Smooth muscle cell (in vitro differentiated cells): ENCODE measurements at regions not wholly inside any gene's neighbourhood (a gene's known extent, or its start where the extent isn't known, plus 50 kb on each side); places are given as distances from the start of the nearest gene placed in this dataset.

Source experiments
- DNase-seq: peaks from one replicate; lab custom pipeline; 2025; ENCODE audit not compliant: unreplicated experiment; lab: John Stamatoyannopoulos, UW
- H2AFZ ChIP-seq: fragments of 200-600 bp; sonication (generic); 2 replicates; pipeline ENCODE4 v1.6.0; 2016; ENCODE audit warnings: antibody characterized with exemption, low read depth, mild to moderate bottlenecking
- H3F3A ChIP-seq: fragments of 200-600 bp; sonication (generic); 2 replicates; pipeline ENCODE4 v1.6.0; 2017; ENCODE audit warnings: antibody characterized with exemption, low read depth
- H3K27ac ChIP-seq: fragments of 200-600 bp; sonication (generic); 2 replicates; pipeline ENCODE4 v1.5.1; 2016; ENCODE audit warnings: low read depth, mild to moderate bottlenecking
- H3K27me3 ChIP-seq: fragments of 200-600 bp; sonication (generic); 2 replicates; pipeline ENCODE4 v1.6.1; 2016; ENCODE audit warnings: low read depth, mild to moderate bottlenecking
- H3K36me3 ChIP-seq: fragments of 200-600 bp; sonication (generic); 2 replicates; pipeline ENCODE4 v1.5.1; 2016; ENCODE audit warnings: low read depth
- H3K4me1 ChIP-seq: fragments of 200-600 bp; sonication (generic); 2 replicates; pipeline ENCODE4 v1.5.1; 2016; ENCODE audit warnings: low read depth
- H3K4me2 ChIP-seq: fragments of 200-600 bp; sonication (generic); 2 replicates; pipeline ENCODE4 v1.6.0; 2016; ENCODE audit warnings: mild to moderate bottlenecking
- H3K4me3 ChIP-seq: fragments of 200-600 bp; sonication (generic); 2 replicates; pipeline ENCODE4 v1.5.1; 2016; ENCODE audit warnings: mild to moderate bottlenecking
- H3K79me2 ChIP-seq: fragments of 200-600 bp; sonication (generic); 2 replicates; pipeline ENCODE4 v1.6.0; 2016; ENCODE audit warnings: low read depth, mild to moderate bottlenecking
- H3K9ac ChIP-seq: fragments of 200-600 bp; sonication (generic); 2 replicates; pipeline ENCODE4 v1.6.0; 2016; ENCODE audit warnings: low read depth
- H3K9me3 ChIP-seq: fragments of 200-600 bp; sonication (generic); replicated peaks from 2 replicates; pipeline ENCODE4 v1.5.1; 2016; ENCODE audit warnings: low read depth
- H4K20me1 ChIP-seq: fragments of 200-600 bp; sonication (generic); 2 replicates; pipeline ENCODE4 v1.6.0; 2016; ENCODE audit warnings: low read depth
- WGBS: methylation state at CpG from one replicate; pipeline ENCODE4 v1.1.7; 2016; ENCODE audit warnings: low lambda C conversion rate; 5-methylcytosine and 5-hydroxymethylcytosine counted together
- TF ChIP-seq, protein P1 (sequence below): fragments of 200-600 bp; sonication (generic); IDR thresholded peaks from 2 replicates; pipeline ENCODE4 v1.5.1; 2017; ENCODE audit warnings: borderline replicate concordance, mild to moderate bottlenecking, antibody characterized with exemption; ENCODE audit not compliant: insufficient read depth, poor library complexity, severe bottlenecking

DNA sequence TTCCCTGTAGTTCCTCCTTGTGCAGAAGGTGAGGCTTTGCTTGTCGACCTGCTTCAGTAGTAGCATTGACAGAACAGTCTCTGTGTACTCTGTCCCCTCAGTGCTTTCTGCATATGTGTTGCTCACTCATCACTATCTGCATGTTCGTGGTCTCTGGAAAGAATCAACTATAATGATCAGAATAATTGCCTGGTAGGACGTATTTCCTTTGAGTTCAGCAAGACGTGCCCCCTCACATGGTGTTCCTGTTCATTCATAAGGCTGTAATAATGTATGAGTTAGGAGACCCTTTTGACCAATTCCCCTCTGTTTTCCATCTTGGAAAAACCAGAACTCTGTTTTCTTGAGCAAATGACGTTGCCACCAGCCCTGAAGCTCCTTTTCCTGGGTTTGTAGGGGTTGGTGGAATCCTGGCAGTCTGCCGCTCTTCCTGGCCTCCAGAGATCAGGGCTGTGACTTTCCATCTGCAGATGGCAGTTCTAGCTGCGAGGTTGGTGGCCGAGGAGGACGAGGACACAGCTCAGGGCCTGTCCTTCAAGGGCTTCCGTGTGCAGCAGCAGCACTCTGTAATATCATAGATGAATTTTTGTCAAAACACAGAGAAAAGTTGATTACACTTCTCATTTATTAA, 61.9 kb downstream of the EXOSC2 start:
- Histone ChIP-seq H4K20me1 (peaks cover 69% of the 10 kb centered on the region), H3K9ac (no peak overlapping the region), H2AFZ (no peak overlapping the region), H3K36me3 (no peaks in the 10 kb centered on the region), H3K4me2 (no peak overlapping the region), H3K79me2 (peaks cover 21% of the 10 kb centered on the region), H3F3A (peaks cover 5% of the 10 kb centered on the region), H3K4me1 (peaks cover 8% of the 10 kb centered on the region), H3K27me3 (no peaks in the 10 kb centered on the region), H3K9me3 (no peaks in the 10 kb centered on the region), H3K4me3 (no peak overlapping the region), H3K27ac (no peak overlapping the region)
- TF ChIP-seq, protein P1, sequence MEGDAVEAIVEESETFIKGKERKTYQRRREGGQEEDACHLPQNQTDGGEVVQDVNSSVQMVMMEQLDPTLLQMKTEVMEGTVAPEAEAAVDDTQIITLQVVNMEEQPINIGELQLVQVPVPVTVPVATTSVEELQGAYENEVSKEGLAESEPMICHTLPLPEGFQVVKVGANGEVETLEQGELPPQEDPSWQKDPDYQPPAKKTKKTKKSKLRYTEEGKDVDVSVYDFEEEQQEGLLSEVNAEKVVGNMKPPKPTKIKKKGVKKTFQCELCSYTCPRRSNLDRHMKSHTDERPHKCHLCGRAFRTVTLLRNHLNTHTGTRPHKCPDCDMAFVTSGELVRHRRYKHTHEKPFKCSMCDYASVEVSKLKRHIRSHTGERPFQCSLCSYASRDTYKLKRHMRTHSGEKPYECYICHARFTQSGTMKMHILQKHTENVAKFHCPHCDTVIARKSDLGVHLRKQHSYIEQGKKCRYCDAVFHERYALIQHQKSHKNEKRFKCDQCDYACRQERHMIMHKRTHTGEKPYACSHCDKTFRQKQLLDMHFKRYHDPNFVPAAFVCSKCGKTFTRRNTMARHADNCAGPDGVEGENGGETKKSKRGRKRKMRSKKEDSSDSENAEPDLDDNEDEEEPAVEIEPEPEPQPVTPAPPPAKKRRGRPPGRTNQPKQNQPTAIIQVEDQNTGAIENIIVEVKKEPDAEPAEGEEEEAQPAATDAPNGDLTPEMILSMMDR: no peak
- 79% methylated on average over 10 of the region's 10 CpGs for WGBS
- no peak for DNase-seq

DNA sequence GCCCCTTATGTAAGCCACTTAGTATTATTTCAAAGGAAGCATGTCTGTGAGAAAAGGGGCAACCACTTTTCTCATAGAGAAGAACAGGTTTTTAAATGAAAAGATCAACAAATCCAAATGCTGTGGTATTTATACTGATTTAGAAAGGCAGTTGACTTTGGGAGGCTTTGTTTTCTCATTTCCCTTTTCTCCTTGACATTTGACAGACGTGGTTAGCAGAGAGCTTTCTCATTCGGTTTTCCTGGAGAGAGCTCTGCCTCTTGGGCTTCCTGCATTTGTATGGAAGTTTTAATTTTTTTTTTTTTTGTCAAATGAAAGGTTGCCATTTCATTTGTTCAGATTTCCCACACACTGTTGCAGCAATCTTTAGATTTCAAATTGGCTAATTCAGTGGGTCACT, 62.5 kb downstream of the EXOSC2 start:
- Histone ChIP-seq H4K20me1 (peaks cover 66% of the 10 kb centered on the region), H3K27me3 (no peaks in the 10 kb centered on the region), H3K36me3 (no peaks in the 10 kb centered on the region), H2AFZ (no peak overlapping the region), H3K27ac (no peak overlapping the region), H3K79me2 (peaks cover 22% of the 10 kb centered on the region), H3F3A (peaks cover 5% of the 10 kb centered on the region), H3K4me1 (peaks cover 8% of the 10 kb centered on the region), H3K9ac (no peak overlapping the region), H3K4me3 (no peak overlapping the region), H3K9me3 (no peaks in the 10 kb centered on the region), H3K4me2 (no peak overlapping the region)
- TF ChIP-seq, protein P1: no peak
- 44% methylated on average over 2 of the region's 2 CpGs for WGBS
- no peak for DNase-seq

DNA sequence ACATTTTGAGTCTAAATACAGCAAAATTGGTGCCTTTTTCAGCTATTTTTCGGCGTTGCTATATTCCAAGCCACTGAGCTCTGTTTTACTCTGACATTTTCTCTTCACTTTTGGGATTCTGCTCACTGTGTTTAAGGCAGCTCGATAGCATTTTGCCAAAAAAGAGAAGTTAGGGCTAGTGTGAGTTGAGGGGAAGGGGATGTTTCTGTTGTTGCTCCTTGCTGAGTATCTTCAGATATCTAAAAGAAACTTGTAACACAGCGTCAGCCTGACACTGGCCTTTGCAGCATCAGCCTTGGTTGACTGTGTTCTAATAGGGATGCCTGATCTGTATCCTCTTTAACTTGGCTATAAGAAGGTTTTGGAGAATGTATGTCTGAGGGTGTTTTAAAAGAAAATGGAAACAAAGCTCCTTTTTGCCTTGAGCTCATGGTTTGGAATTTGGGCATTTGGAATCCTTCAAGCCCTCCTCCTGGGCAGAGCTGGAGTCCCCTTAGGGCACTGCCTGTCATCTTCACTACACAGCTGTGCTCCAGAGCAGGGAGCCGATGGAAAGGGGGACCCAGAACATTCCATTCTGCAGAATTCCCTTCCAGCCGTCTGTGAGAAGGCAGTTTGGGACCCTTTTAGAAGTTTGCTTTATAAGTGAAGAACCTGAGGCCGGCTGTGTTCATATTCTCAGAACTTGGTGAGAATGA, 63.0 kb downstream of the EXOSC2 start:
- H3K4me3 ChIP-seq: no peak overlapping the region
- H3K27ac ChIP-seq: no peak overlapping the region
- no peak for DNase-seq
- no peak overlapping the region for H3K9ac ChIP-seq
- H4K20me1 ChIP-seq: peaks cover 61% of the 10 kb centered on the region
- H3K36me3 ChIP-seq: no peaks in the 10 kb centered on the region
- no peak overlapping the region for H2AFZ ChIP-seq
- peaks cover 27% of the 10 kb centered on the region for H3K79me2 ChIP-seq
- TF ChIP-seq, protein P1: no peak
- peaks cover 5% of the 10 kb centered on the region for H3F3A ChIP-seq
- 69% methylated on average over 7 of the region's 7 CpGs for WGBS
- peaks cover 8% of the 10 kb centered on the region for H3K4me1 ChIP-seq
- H3K9me3 ChIP-seq: no peaks in the 10 kb centered on the region
- H3K4me2 ChIP-seq: no peak overlapping the region
- H3K27me3 ChIP-seq: no peaks in the 10 kb centered on the region

DNA sequence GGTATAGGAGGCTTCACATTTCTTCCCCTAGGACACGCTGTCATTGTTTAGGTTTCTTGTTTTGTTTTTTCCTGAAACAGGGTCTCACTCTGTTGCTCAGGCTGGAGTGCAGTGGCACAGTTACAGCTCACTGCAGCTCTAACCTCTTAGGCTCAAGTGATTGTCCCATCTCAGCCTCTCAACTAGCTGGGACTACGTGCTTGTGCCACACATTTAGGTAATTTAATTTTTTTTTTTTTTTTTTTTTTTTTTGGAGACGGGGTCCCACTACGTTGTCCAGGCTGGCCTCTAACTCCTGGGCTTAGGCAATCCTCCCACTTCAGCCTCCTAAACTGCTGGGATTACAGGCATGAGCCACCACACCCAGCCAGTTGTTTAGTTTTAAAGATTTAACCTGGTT, 66.2 kb downstream of the EXOSC2 start:
- WGBS: 69% methylated on average over 4 of the region's 4 CpGs
- Histone ChIP-seq H2AFZ (no peak overlapping the region), H3K9me3 (no peaks in the 10 kb centered on the region), H3K4me1 (peaks cover 8% of the 10 kb centered on the region), H3K4me2 (no peak overlapping the region), H3K36me3 (no peaks in the 10 kb centered on the region), H4K20me1 (peaks cover 57% of the 10 kb centered on the region), H3K4me3 (no peak overlapping the region), H3K27me3 (no peaks in the 10 kb centered on the region), H3F3A (peaks cover 5% of the 10 kb centered on the region), H3K9ac (no peak overlapping the region), H3K27ac (no peak overlapping the region), H3K79me2 (peaks cover 49% of the 10 kb centered on the region)
- no peak for DNase-seq
- TF ChIP-seq, protein P1: no peak
